Mesenchymal stem cell (in vitro differentiated cells and primary cell): ENCODE measurements at regions not wholly inside any gene's neighbourhood (a gene's known extent, or its start where the extent isn't known, plus 50 kb on each side); places are given as distances from the start of the nearest gene placed in this dataset.

Experiments used
- DNase-seq: peaks from one replicate; pipeline ENCODE4 v3.0.0-alpha.2; 2013
- H2AFZ ChIP-seq: one replicate; pipeline ENCODE4 v1.6.1; 2013; ENCODE audit warnings: low read depth, mild to moderate bottlenecking, control low read depth, inconsistent platforms, low read length, moderate library complexity
- H2AK5ac ChIP-seq: 2 replicates; pipeline ENCODE4 v1.6.1; 2013; ENCODE audit warnings: low read length, moderate library complexity, mild to moderate bottlenecking, inconsistent platforms; ENCODE audit not compliant: severe bottlenecking
- H2BK120ac ChIP-seq: one replicate; pipeline ENCODE4 v1.6.1; 2013; ENCODE audit warnings: low read depth, mild to moderate bottlenecking, inconsistent platforms, low read length, moderate library complexity
- H2BK12ac ChIP-seq, 2 experiments: one replicate each; pipeline ENCODE4 v1.6.1; 2013; ENCODE audit warnings: inconsistent platforms in 2 of 2, low read length in 2 of 2, mild to moderate bottlenecking in 2 of 2, moderate library complexity in 2 of 2, control low read depth in 1 of 2
- H2BK15ac ChIP-seq: one replicate; pipeline ENCODE4 v1.6.1; 2013; ENCODE audit warnings: mild to moderate bottlenecking, low read depth, inconsistent platforms; ENCODE audit not compliant: poor library complexity, severe bottlenecking
- H2BK5ac ChIP-seq: 2 replicates; pipeline ENCODE4 v1.6.1; 2013; ENCODE audit warnings: low read depth, mild to moderate bottlenecking, low read length, control low read depth, inconsistent platforms; ENCODE audit not compliant: poor library complexity, severe bottlenecking
- H3K14ac ChIP-seq, 2 experiments: one replicate each; pipeline ENCODE4 v1.6.1; 2013; ENCODE audit warnings: inconsistent platforms in 2 of 2, low read length in 2 of 2, control low read depth in 1 of 2, mild to moderate bottlenecking in 1 of 2, moderate library complexity in 1 of 2
- H3K18ac ChIP-seq, 2 experiments: one replicate each; pipeline ENCODE4 v1.6.1; 2013; ENCODE audit warnings: inconsistent platforms in 2 of 2, low read length in 2 of 2, control low read depth in 1 of 2, low read depth in 1 of 2, mild to moderate bottlenecking in 1 of 2
- H3K23ac ChIP-seq, 2 experiments: one replicate each; pipeline ENCODE4 v1.6.1; 2013; ENCODE audit warnings: inconsistent platforms in 2 of 2, low read length in 2 of 2, mild to moderate bottlenecking in 2 of 2, moderate library complexity in 2 of 2, control low read depth in 1 of 2
- H3K27ac ChIP-seq: 2 replicates; pipeline ENCODE4 v1.5.1; 2013; ENCODE audit warnings: mild to moderate bottlenecking, moderate library complexity, low read length, control low read depth, inconsistent platforms; ENCODE audit not compliant: poor library complexity, severe bottlenecking
- H3K27me3 ChIP-seq, 2 experiments: 2 replicates each; pipeline versions ENCODE4 v1.6.1 to v1.7.0; 2013; ENCODE audit warnings: low read length in 2 of 2, mild to moderate bottlenecking in 2 of 2, moderate library complexity in 2 of 2, control low read depth in 1 of 2, inconsistent platforms in 1 of 2; ENCODE audit not compliant: control insufficient read depth in 1 of 2, insufficient read depth in 1 of 2
- H3K36me3 ChIP-seq, 2 experiments: 2 replicates each; pipeline versions ENCODE4 v1.6.1 to v1.7.0; 2013; ENCODE audit warnings: low read length in 2 of 2, control low read depth in 1 of 2, inconsistent platforms in 1 of 2, low read depth in 1 of 2, mild to moderate bottlenecking in 1 of 2; ENCODE audit not compliant: insufficient read depth in 2 of 2, control insufficient read depth in 1 of 2
- H3K4ac ChIP-seq, 2 experiments: one replicate each; pipeline ENCODE4 v1.6.1; 2013; ENCODE audit warnings: inconsistent platforms in 2 of 2, low read length in 2 of 2, mild to moderate bottlenecking in 2 of 2, moderate library complexity in 2 of 2, control low read depth in 1 of 2, low read depth in 1 of 2
- H3K4me1 ChIP-seq: 2 replicates; pipeline ENCODE4 v1.6.1; 2013; ENCODE audit warnings: low read depth, low read length, control low read depth; ENCODE audit not compliant: control insufficient read depth, insufficient read depth
- H3K4me2 ChIP-seq: 2 replicates; pipeline ENCODE4 v1.6.1; 2013; ENCODE audit warnings: low read length, mild to moderate bottlenecking, inconsistent platforms; ENCODE audit not compliant: poor library complexity, severe bottlenecking
- H3K4me3 ChIP-seq, 2 experiments: 2 replicates each; pipeline versions ENCODE4 v1.5.1 to v1.7.0; 2013; ENCODE audit warnings: low read length in 2 of 2, mild to moderate bottlenecking in 2 of 2, control low read depth in 1 of 2, low read depth in 1 of 2; ENCODE audit not compliant: insufficient read depth in 1 of 2
- H3K79me1 ChIP-seq: replicated peaks from 2 replicates; pipeline ENCODE4 v1.6.1; 2013; ENCODE audit warnings: mild to moderate bottlenecking, control low read depth, low read length, inconsistent platforms; ENCODE audit not compliant: poor library complexity, severe bottlenecking
- H3K9ac ChIP-seq: 2 replicates; pipeline ENCODE4 v1.7.0; 2013; ENCODE audit warnings: mild to moderate bottlenecking, low read length, moderate library complexity
- H3K9me3 ChIP-seq: 2 replicates; pipeline ENCODE4 v1.7.0; 2013; ENCODE audit warnings: mild to moderate bottlenecking, low read length; ENCODE audit not compliant: control insufficient read depth
- H4K8ac ChIP-seq: one replicate; pipeline ENCODE4 v1.6.1; 2013; ENCODE audit warnings: inconsistent platforms, mild to moderate bottlenecking, low read length, moderate library complexity
- H4K91ac ChIP-seq: one replicate; pipeline ENCODE4 v1.6.1; 2013; ENCODE audit warnings: mild to moderate bottlenecking, low read length, inconsistent platforms
- WGBS: methylation state at CpG from one replicate; pipeline ENCODE4 v1.1.7; 2013; ENCODE audit warnings: mixed read lengths; 5-methylcytosine and 5-hydroxymethylcytosine counted together

DNA sequence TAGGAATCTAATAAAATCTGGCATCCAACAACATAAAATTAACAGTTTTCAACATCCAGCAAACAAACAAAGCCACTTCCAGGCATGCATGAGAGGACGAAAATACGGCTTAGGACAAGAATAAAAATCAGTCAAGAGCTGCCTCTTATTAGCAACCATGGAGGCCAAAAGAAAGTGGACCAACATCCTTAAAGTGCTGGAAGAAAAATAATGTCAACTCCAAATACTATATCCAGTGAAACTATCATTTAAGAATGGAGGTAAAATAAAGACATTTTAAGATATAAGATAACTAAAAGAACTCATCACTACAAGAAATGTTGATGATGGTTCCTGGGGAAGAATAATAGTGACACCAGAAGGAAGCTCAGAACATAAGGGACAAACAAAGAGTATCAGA, 224.0 kb upstream of the IRX4 start:
- no peak overlapping the region for H3K4me3 ChIP-seq
- H3K9ac ChIP-seq, result no peak overlapping the region
- H2AFZ ChIP-seq, result no peak overlapping the region
- H3K4me2 ChIP-seq, result no peak overlapping the region
- H3K18ac ChIP-seq, result no peak overlapping the region
- H2BK120ac ChIP-seq, result no peak overlapping the region
- H3K9me3 ChIP-seq, result peaks cover 17% of the 10 kb centered on the region
- no peaks in the 10 kb centered on the region for H3K79me1 ChIP-seq
- no peak overlapping the region for H3K4ac ChIP-seq
- H2BK15ac ChIP-seq, result no peak overlapping the region
- H2BK12ac ChIP-seq, result no peak overlapping the region
- no peak overlapping the region for H3K14ac ChIP-seq
- no peaks in the 10 kb centered on the region for H3K36me3 ChIP-seq
- H2AK5ac ChIP-seq, result no peak overlapping the region
- DNase-seq, result no peak
- H3K4me1 ChIP-seq, result no peaks in the 10 kb centered on the region
- WGBS, result 76% methylated on average over 2 of the region's 2 CpGs
- H4K91ac ChIP-seq, result no peak overlapping the region
- no peaks in the 10 kb centered on the region for H3K27me3 ChIP-seq
- no peak overlapping the region for H4K8ac ChIP-seq
- no peak overlapping the region for H2BK5ac ChIP-seq
- H3K27ac ChIP-seq, result no peak overlapping the region
- no peak overlapping the region for H3K23ac ChIP-seq

DNA sequence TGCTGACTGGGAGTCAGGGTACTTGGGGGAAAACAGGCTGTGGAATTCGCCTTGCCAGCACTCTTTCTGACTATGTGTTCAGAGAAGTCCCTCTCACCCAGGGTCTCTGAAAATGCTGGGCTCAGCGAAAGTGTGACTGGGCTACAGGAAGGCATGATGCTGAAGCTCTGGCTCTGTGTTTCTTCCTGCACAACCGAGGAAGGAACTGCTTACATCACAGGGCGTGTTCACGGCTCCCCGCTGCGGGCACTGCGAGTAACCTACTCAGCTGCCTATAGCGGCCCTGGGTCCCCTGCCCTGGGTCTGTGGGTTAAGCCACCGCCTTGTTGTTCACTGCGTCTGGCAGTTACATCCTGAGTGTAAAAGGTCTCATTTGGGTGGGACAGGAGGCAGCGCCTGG, 222.4 kb upstream of the IRX4 start:
- Histone ChIP-seq H3K9ac (no peak overlapping the region), H3K36me3 (no peaks in the 10 kb centered on the region), H2BK15ac (no peak overlapping the region), H3K27ac (no peak overlapping the region), H4K8ac (no peak overlapping the region), H2AFZ (no peak overlapping the region), H3K4ac (no peak overlapping the region), H3K27me3 (no peaks in the 10 kb centered on the region), H2BK120ac (no peak overlapping the region), H3K4me2 (no peak overlapping the region), H2BK5ac (no peak overlapping the region), H3K9me3 (peaks cover 17% of the 10 kb centered on the region), H3K18ac (no peak overlapping the region), H3K79me1 (no peaks in the 10 kb centered on the region), H3K4me1 (no peaks in the 10 kb centered on the region), H3K4me3 (no peak overlapping the region), H3K23ac (no peak overlapping the region), H2AK5ac (no peak overlapping the region), H4K91ac (no peak overlapping the region), H2BK12ac (no peak overlapping the region), H3K14ac (peak overlapping the region in 1 of 2 experiments; percentile 15)
- WGBS, result 76% methylated on average over 12 of the region's 12 CpGs
- no peak for DNase-seq

GRCh38 chr5:2103940-2104339, 221.2 kb upstream of the IRX4 start:
- no peaks in the 10 kb centered on the region for H3K79me1 ChIP-seq
- H3K27ac ChIP-seq, result no peak overlapping the region
- DNase-seq, result no peak
- H3K9me3 ChIP-seq, result peaks cover 17% of the 10 kb centered on the region
- H3K9ac ChIP-seq, result no peak overlapping the region
- H3K36me3 ChIP-seq, result no peaks in the 10 kb centered on the region
- H3K23ac ChIP-seq, result no peak overlapping the region
- H4K8ac ChIP-seq, result no peak overlapping the region
- H4K91ac ChIP-seq, result no peak overlapping the region
- H3K4ac ChIP-seq, result no peak overlapping the region
- no peaks in the 10 kb centered on the region for H3K4me1 ChIP-seq
- H3K27me3 ChIP-seq, result no peaks in the 10 kb centered on the region
- no peak overlapping the region for H2BK15ac ChIP-seq
- H2AFZ ChIP-seq, result no peak overlapping the region
- H2BK120ac ChIP-seq, result no peak overlapping the region
- WGBS, result 100% methylated on average over 2 of the region's 6 CpGs
- no peak overlapping the region for H2BK12ac ChIP-seq
- no peak overlapping the region for H2BK5ac ChIP-seq
- no peak overlapping the region for H3K4me2 ChIP-seq
- no peak overlapping the region for H3K4me3 ChIP-seq
- no peak overlapping the region for H3K14ac ChIP-seq
- H3K18ac ChIP-seq, result no peak overlapping the region
- no peak overlapping the region for H2AK5ac ChIP-seq

GRCh38 chr5:2102819-2103776, 220.4 kb upstream of the IRX4 start:
- Histone ChIP-seq H4K91ac (no peak overlapping the region), H3K18ac (no peak overlapping the region), H2BK15ac (no peak overlapping the region), H3K27me3 (no peaks in the 10 kb centered on the region), H2AFZ (peak overlapping the region; percentile 76), H2BK12ac (no peak overlapping the region), H3K9ac (no peak overlapping the region), H3K4me2 (no peak overlapping the region), H2AK5ac (no peak overlapping the region), H3K4me1 (no peaks in the 10 kb centered on the region), H2BK120ac (no peak overlapping the region), H4K8ac (no peak overlapping the region), H3K27ac (no peak overlapping the region), H3K9me3 (peaks cover 17% of the 10 kb centered on the region), H3K36me3 (no peaks in the 10 kb centered on the region), H3K4ac (no peak overlapping the region), H3K14ac (no peak overlapping the region), H3K23ac (no peak overlapping the region), H3K79me1 (no peaks in the 10 kb centered on the region), H3K4me3 (no peak overlapping the region), H2BK5ac (no peak overlapping the region)
- DNase-seq, result no peak
- WGBS, result 83% methylated on average over 34 of the region's 36 CpGs
